ENCODE measurements at regions not wholly inside any gene's neighbourhood (a gene's known extent, or its start where the extent isn't known, plus 50 kb on each side); places are given as distances from the start of the nearest gene placed in this dataset.

DNA sequence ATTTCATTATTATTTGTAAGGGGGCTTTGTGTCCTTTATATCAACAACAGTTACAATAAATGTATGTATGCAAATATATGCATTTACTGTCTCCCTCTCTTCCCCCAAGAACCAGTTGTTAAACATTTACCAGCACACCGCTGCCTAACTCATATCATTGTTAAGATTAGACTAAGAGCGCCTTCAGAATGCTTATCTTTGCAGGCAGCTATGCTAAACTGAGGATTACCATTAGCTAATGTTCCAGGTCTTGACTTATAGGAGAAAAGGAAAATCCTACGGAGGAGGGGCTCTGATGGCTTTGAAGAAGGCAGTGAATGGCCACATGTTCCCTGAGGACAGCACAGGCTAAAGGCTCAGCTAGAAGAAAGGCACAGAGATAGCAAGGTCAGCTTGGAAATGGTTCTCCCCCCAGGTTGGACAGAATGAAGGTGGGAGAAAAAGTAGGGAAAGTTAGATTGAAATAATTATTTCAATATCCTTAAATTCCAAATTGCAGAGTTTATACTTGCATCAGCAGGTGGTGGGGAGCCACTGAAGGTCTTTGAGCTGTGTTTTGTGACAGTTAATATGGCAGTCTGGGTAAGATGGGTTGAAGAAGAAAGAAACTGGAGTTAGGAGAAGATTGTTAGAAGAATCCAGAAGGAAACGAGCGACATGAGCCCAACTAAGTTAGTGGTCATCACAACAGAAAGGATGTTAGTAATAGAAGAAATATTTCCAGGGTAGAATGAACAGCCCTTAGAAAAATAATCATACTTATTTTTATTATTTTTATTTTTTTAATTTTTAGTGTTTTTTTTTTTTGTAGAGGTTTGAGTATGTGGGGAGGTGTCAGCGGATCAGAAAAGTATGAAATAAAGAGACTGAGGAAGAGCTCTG is 87.0 kb upstream of the MAF start:
- TF ChIP-seq, protein P1, sequence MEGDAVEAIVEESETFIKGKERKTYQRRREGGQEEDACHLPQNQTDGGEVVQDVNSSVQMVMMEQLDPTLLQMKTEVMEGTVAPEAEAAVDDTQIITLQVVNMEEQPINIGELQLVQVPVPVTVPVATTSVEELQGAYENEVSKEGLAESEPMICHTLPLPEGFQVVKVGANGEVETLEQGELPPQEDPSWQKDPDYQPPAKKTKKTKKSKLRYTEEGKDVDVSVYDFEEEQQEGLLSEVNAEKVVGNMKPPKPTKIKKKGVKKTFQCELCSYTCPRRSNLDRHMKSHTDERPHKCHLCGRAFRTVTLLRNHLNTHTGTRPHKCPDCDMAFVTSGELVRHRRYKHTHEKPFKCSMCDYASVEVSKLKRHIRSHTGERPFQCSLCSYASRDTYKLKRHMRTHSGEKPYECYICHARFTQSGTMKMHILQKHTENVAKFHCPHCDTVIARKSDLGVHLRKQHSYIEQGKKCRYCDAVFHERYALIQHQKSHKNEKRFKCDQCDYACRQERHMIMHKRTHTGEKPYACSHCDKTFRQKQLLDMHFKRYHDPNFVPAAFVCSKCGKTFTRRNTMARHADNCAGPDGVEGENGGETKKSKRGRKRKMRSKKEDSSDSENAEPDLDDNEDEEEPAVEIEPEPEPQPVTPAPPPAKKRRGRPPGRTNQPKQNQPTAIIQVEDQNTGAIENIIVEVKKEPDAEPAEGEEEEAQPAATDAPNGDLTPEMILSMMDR (IDR thresholded peaks at IDR 0.05; ENCODE audit: extremely low read depth in 1 of 2, insufficient read depth in 1 of 2, low read depth in 1 of 2, low read length in 2 of 2): no peak
- no peak for TF ChIP-seq POLR2A (IDR thresholded peaks at IDR 0.05; ENCODE audit: low read depth, low read length)

Measured in endothelial cell of umbilical vein (primary cell).